ENCODE measurements at regions not wholly inside any gene's neighbourhood (a gene's known extent, or its start where the extent isn't known, plus 50 kb on each side); places are given as distances from the start of the nearest gene placed in this dataset.

DNA sequence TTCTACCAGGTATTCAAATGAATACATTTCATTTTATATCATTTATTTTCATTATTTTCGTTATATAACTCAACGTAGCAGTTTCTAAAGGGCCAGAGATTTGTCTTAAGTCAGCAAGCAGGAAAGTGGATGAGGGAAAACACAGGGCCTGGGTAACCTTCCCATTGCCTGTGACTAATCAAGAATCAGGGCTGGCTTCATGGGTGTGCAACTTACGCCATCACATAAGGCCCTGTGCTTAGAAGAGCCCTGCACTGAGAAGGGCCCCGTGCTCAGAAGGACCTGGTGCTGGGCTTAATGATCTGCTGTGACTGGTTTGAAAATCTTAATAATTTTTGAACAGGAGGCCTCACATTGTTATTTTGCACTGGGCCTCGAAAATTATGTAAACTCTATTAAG, 65.4 kb upstream of the FAM9C start:
- Histone ChIP-seq H2AFZ (ENCODE audit: low read length) (no peak overlapping the region), H3F3A (ENCODE audit: insufficient read depth, low read length) (no peaks in the 10 kb centered on the region), H3K9me3 (ENCODE audit: low read length) (no peaks in the 10 kb centered on the region), H3K79me2 (ENCODE audit: insufficient read depth, low read length) (no peaks in the 10 kb centered on the region), H4K20me1 (ENCODE audit: insufficient read depth, low read length) (no peaks in the 10 kb centered on the region), H3K36me3 (ENCODE audit: insufficient read depth, low read length) (no peaks in the 10 kb centered on the region), H3K9me2 (ENCODE audit: low read depth, low read length) (no peaks in the 10 kb centered on the region), H3K4me1 (ENCODE audit: insufficient read depth, low read length, severe bottlenecking) (no peaks in the 10 kb centered on the region), H3K27me3 (ENCODE audit: insufficient read depth, low read length) (no peaks in the 10 kb centered on the region), H3K4me2 (ENCODE audit: low read length) (no peak overlapping the region), H3K9ac (ENCODE audit: low read length) (no peak overlapping the region), H3K27ac (ENCODE audit: low read depth, low read length, poor library complexity, severe bottlenecking) (no peak overlapping the region), H3K4me3 (ENCODE audit: low read depth, low read length, poor library complexity, severe bottlenecking) (no peak overlapping the region)
- no peak for TF ChIP-seq EZH2 (IDR thresholded peaks at IDR 0.05; ENCODE audit: borderline replicate concordance, low read length)
- TF ChIP-seq, protein P1, sequence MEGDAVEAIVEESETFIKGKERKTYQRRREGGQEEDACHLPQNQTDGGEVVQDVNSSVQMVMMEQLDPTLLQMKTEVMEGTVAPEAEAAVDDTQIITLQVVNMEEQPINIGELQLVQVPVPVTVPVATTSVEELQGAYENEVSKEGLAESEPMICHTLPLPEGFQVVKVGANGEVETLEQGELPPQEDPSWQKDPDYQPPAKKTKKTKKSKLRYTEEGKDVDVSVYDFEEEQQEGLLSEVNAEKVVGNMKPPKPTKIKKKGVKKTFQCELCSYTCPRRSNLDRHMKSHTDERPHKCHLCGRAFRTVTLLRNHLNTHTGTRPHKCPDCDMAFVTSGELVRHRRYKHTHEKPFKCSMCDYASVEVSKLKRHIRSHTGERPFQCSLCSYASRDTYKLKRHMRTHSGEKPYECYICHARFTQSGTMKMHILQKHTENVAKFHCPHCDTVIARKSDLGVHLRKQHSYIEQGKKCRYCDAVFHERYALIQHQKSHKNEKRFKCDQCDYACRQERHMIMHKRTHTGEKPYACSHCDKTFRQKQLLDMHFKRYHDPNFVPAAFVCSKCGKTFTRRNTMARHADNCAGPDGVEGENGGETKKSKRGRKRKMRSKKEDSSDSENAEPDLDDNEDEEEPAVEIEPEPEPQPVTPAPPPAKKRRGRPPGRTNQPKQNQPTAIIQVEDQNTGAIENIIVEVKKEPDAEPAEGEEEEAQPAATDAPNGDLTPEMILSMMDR (IDR thresholded peaks at IDR 0.05; ENCODE audit: low read length), result no peak

DNA sequence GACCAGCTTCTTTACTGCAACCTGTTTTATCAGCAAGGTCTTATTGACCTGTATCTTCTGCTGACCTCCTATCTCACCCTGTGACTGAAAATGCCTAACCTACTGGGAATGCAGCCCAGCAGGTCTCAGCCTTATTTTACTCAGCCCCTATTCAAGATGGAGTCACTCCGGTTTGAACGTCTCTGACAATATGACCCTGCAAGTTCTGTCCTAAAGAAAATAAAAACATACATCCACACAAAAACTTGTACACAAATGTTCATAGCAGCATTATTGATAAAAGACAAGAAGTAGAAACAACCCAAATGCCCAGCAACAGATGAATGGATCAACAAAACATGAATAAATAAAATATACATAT, 59.5 kb upstream of the FAM9C start:
- no peaks in the 10 kb centered on the region for H3K27me3 ChIP-seq (ENCODE audit: insufficient read depth, low read length)
- no peaks in the 10 kb centered on the region for H3K4me1 ChIP-seq (ENCODE audit: insufficient read depth, low read length, severe bottlenecking)
- no peaks in the 10 kb centered on the region for H3K36me3 ChIP-seq (ENCODE audit: insufficient read depth, low read length)
- no peak for TF ChIP-seq EZH2 (IDR thresholded peaks at IDR 0.05; ENCODE audit: borderline replicate concordance, low read length)
- TF ChIP-seq, protein P1 (IDR thresholded peaks at IDR 0.05; ENCODE audit: low read length), result no peak
- H4K20me1 ChIP-seq (ENCODE audit: insufficient read depth, low read length), result no peaks in the 10 kb centered on the region
- H3K4me3 ChIP-seq (ENCODE audit: low read depth, low read length, poor library complexity, severe bottlenecking), result no peak overlapping the region
- H3K79me2 ChIP-seq (ENCODE audit: insufficient read depth, low read length), result no peaks in the 10 kb centered on the region
- no peak overlapping the region for H3K4me2 ChIP-seq (ENCODE audit: low read length)
- H3F3A ChIP-seq (ENCODE audit: insufficient read depth, low read length), result no peaks in the 10 kb centered on the region
- H3K9ac ChIP-seq (ENCODE audit: low read length), result no peak overlapping the region
- H2AFZ ChIP-seq (ENCODE audit: low read length), result no peak overlapping the region
- no peaks in the 10 kb centered on the region for H3K9me3 ChIP-seq (ENCODE audit: low read length)
- no peaks in the 10 kb centered on the region for H3K9me2 ChIP-seq (ENCODE audit: low read depth, low read length)
- H3K27ac ChIP-seq (ENCODE audit: low read depth, low read length, poor library complexity, severe bottlenecking), result no peak overlapping the region

DNA sequence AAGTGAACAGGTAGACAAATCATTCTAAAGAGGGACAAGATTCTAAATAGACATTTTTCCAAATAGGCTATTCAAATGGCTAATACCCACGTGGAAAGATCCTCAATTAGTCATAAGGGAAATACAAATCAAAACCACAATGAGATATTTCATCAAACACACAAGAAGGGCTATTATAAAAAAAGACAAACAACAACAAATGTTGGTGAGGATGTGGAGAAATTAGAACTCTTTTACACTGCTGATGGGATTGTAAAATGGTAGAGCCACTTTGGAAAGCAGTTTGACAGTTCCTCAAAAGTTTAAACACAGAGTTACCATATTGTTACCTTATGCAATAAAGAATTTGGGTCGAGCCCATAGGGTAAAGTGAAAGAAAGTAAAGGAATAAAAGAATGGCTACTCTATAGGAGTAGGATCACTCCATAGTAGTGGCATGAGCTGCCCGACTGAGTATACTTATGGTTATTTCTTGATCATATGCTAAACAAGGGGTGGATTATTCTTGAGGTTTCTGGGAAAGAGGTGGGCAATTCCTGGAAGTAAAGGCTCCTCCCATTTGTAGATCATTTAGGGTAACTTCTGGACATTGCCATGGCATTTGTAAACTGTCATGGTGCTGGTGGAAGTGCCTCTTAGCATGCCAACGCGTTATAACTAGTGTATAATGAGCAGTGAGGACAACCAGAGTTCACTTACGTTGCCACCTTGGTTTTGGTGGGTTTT, 58.9 kb upstream of the FAM9C start:
- Histone ChIP-seq H3K79me2 (ENCODE audit: insufficient read depth, low read length) (no peaks in the 10 kb centered on the region), H3K9ac (ENCODE audit: low read length) (no peak overlapping the region), H3K36me3 (ENCODE audit: insufficient read depth, low read length) (no peaks in the 10 kb centered on the region), H3K9me2 (ENCODE audit: low read depth, low read length) (no peaks in the 10 kb centered on the region), H3F3A (ENCODE audit: insufficient read depth, low read length) (no peaks in the 10 kb centered on the region), H3K4me3 (ENCODE audit: low read depth, low read length, poor library complexity, severe bottlenecking) (no peak overlapping the region), H3K27ac (ENCODE audit: low read depth, low read length, poor library complexity, severe bottlenecking) (no peak overlapping the region), H3K4me1 (ENCODE audit: insufficient read depth, low read length, severe bottlenecking) (no peaks in the 10 kb centered on the region), H3K9me3 (ENCODE audit: low read length) (no peaks in the 10 kb centered on the region), H2AFZ (ENCODE audit: low read length) (no peak overlapping the region), H4K20me1 (ENCODE audit: insufficient read depth, low read length) (no peaks in the 10 kb centered on the region), H3K4me2 (ENCODE audit: low read length) (no peak overlapping the region), H3K27me3 (ENCODE audit: insufficient read depth, low read length) (no peaks in the 10 kb centered on the region)
- TF ChIP-seq, protein P1 (IDR thresholded peaks at IDR 0.05; ENCODE audit: low read length), result no peak
- TF ChIP-seq EZH2 (IDR thresholded peaks at IDR 0.05; ENCODE audit: borderline replicate concordance, low read length), result no peak

Data from OCI-LY1 (cell line).